GM18867 (cell line): ENCODE measurements at regions not wholly inside any gene's neighbourhood (a gene's known extent, or its start where the extent isn't known, plus 50 kb on each side); places are given as distances from the start of the nearest gene placed in this dataset.
"Not testable (repeated sequence)": the region's sequence is repeated elsewhere in the genome, so short reads cannot be mapped to it uniquely, and the experiment has no call there.

Source experiments
- ATAC-seq: cut with Tn5 transposase; IDR thresholded peaks from one replicate; pipeline ENCODE4 v1.9.1; 2021; ENCODE audit warnings: mild to moderate bottlenecking, moderate library complexity; ENCODE audit not compliant: unreplicated experiment

GRCh38 chr5:127213231-127213630, 77.4 kb upstream of the MEGF10 start:
- no peak for ATAC-seq

GRCh38 chr5:127216143-127216542, 74.5 kb upstream of the MEGF10 start:
- no peak for ATAC-seq

DNA sequence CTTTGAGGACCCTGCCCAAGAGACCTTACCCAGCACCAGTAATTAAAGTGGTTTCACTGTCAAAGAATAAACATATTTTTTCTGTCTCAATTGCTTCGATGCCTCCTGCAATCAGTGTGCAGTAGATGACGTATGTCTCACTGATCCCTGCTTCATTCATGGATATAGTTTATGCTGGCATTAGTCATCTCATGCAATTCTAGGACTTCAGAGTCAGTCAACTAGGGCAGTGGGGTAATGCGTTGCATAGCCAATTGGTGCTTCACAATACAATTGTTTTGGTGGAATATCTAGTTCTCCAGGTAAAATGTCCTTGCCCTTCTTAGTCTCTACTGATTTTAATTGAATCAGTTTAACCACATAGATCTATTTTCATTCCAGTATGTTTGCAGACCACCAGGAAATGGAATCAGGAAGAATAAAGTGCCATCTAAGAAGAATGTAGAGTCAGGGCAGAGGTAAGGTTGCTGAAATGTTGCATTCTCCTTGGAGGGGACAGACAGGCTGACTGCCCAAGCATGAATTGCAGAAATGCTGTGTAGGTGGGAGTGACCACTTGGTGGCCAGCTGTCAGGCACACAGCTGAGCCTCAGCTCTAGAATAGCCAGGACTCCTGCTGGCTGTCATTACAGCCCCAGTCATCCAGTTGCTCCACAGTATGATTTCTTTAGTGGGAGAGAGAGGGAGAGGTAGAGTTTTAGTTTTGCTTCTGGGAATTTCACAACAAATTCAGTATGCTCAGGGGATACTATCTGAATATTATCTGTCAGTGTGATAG, 73.5 kb upstream of the MEGF10 start:
- no peak for ATAC-seq

- not testable (repeated sequence) for ATAC-seq
These were observed 68.7 kb upstream of the MEGF10 start for GRCh38 chr5:127221936-127222335.

- peak; percentile 53 for ATAC-seq
These were observed 67.9 kb upstream of the MEGF10 start for GRCh38 chr5:127222571-127223156.

- ATAC-seq, result no peak
These were observed 67.2 kb upstream of the MEGF10 start for GRCh38 chr5:127223256-127223974.

DNA sequence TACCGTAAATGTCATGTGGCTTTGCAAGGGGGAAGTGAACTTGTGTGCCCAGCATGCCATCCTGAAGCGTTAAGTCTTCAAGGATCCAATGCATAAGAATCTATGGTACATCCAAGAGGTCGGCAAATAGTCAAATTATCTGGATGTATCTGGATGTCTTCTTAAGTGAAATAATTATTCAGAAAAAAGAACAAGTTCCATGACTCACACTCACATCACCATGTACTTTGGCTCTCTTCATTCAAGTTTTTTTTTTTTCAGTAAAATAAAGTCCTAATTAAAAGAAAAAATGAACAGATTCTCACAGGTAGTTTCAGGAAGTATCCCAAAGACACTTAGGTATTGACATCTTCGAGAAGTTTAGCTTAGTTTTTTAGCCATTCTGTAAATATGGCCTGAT, 62.7 kb upstream of the MEGF10 start:
- ATAC-seq, result no peak

- ATAC-seq, result no peak
These were observed 61.9 kb upstream of the MEGF10 start for GRCh38 chr5:127228540-127229184.

DNA sequence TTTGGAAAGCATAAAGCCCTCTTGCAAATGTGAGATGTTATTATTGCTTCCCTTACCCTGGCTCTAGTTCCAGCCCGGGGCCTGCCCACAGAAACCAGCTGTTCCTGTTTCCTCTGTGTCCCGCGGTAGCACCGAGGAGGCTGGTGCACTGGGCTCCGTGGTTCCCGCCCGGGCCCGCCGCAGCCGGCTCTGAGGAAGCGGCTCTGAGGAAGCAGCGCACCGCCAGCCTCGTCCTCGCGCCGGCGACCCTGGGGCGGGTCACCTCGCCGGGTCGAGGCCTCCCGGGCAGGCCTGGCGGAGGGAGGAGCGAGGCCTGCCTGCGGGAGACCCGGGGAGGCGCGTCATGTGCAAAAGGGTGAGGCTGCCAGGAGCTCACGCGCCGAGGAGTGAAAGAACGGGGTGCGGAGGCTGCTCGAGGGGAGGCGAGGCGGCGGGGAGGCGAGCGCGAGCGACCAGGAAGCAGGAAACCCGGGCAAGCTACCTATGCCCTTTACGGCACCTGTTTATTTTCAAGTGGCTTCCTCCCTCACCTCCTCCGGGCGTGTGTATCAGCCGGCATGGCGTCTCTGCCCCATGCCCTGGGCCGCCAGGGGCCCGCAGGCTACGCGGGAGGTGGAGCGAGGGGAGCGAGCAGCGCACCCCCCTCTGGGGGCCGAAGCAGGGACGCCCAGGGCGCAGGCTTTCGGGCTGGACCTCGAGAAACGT, 61.3 kb upstream of the MEGF10 start:
- ATAC-seq, result peak; percentile 91

DNA sequence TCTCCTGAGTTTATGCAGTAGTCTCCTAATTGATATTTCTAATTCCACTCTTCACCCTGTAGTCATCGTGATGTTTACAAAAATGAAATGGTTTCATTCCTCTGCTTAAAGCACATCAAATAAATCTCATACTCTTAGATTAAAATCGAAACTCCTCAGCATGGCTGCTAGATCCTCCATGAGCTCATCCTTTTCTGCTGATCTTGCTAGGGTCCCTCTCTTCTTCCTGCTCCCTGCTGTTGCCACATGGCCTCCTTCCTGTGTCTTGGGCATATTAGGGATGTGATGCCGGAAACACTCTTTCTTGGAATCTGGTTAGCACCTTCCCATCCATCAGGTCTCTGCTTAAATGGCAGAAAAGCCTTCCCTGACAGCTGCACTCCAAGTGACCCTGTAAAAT, 59.5 kb upstream of the MEGF10 start:
- ATAC-seq, result no peak

GRCh38 chr5:127233590-127233989, 57.0 kb upstream of the MEGF10 start:
- ATAC-seq, result no peak

DNA sequence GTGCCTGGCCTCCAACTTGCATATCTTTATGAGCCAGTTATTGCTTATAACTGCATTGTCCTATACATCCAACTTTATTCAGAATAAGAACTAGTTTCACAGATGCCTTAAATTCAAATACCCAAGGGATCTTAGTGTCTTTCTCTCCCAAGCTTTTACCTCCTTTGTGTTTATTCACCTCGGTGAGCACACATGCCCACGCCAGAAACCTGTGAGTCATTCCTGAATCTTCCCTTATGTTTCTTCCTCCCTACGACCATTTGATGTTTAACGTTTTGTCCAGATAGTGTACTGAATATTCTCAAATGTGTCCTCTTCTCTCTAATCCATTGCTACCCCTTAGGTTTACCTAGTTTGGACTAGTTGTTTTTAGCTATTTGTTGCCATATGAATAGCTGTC, 55.5 kb upstream of the MEGF10 start:
- no peak for ATAC-seq

DNA sequence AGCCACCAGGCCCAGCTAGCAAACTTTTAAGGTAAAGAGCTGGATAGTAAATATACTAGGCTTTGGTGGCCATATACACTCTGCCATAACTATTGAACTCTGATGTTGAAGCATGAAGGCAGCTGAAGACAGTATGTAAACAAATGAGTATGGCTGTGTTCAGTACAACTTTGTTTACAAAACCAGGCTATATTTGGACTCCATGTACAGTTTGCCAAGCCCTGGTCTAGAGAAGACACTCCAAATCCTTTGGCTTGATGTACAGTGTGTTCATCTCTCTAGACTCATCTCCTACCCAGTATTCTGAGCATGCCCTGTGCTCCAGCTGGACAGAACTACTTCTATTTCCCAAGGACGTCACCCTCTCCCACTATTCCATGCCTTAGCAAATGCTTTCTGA, 54.3 kb upstream of the MEGF10 start:
- ATAC-seq, result no peak
